ENCODE measurements at regions not wholly inside any gene's neighbourhood (a gene's known extent, or its start where the extent isn't known, plus 50 kb on each side); places are given as distances from the start of the nearest gene placed in this dataset.

- Histone ChIP-seq H3K27ac (replicated peaks in 1 of 4) (no peak overlapping the region), H3K4me1 (no peaks in the 10 kb centered on the region), H3K27me3 (no peaks in the 10 kb centered on the region), H3K9me3 (peaks cover 0 to 3% (median under 1%) of the 10 kb centered on the region in 4 donors), H3K36me3 (no peaks in the 10 kb centered on the region), H3K4me3 (no peak overlapping the region)
- intact Hi-C loops (cut with DNase I): no loop called here
- TF ChIP-seq EP300 (IDR thresholded peaks at IDR 0.05) (no peak), POLR2A (IDR thresholded peaks at IDR 0.05; ENCODE audit: low read depth) (no peak), POLR2AphosphoS5 (IDR thresholded peaks at IDR 0.05) (no peak), CTCF (IDR thresholded peaks at IDR 0.05) (no peak)
- DNase-seq (ENCODE audit: extremely low spot score): no peak
- 60% methylated on average over 5 of the region's 5 CpGs for WGBS
These were observed 2245.1 kb downstream of the PCDH9 start for GRCh38 chr13:64985075-64985474.

GRCh38 chr13:64962404-64962803, 2267.7 kb downstream of the PCDH9 start:
- H3K27ac ChIP-seq (replicated peaks in 1 of 4): no peak overlapping the region
- no peaks in the 10 kb centered on the region for H3K36me3 ChIP-seq
- DNase-seq (ENCODE audit: extremely low spot score): no peak
- H3K27me3 ChIP-seq: no peaks in the 10 kb centered on the region
- TF ChIP-seq POLR2A (IDR thresholded peaks at IDR 0.05; ENCODE audit: low read depth): no peak
- no peak for TF ChIP-seq POLR2AphosphoS5 (IDR thresholded peaks at IDR 0.05)
- no peak for TF ChIP-seq EP300 (IDR thresholded peaks at IDR 0.05)
- no peak for TF ChIP-seq CTCF (IDR thresholded peaks at IDR 0.05)
- 60% methylated on average over 1 of the region's 1 CpG for WGBS
- H3K9me3 ChIP-seq: peaks cover 0 to 4% (median 0%) of the 10 kb centered on the region in 4 donors
- no peaks in the 10 kb centered on the region for H3K4me1 ChIP-seq
- intact Hi-C loops (cut with DNase I): no loop called here
- no peak overlapping the region for H3K4me3 ChIP-seq

GRCh38 chr13:64959276-64959675, 2270.9 kb downstream of the PCDH9 start:
- 96% methylated on average over 15 of the region's 15 CpGs for WGBS
- H3K4me3 ChIP-seq: no peak overlapping the region
- H3K36me3 ChIP-seq: no peaks in the 10 kb centered on the region
- TF ChIP-seq CTCF (IDR thresholded peaks at IDR 0.05) (no peak), POLR2AphosphoS5 (IDR thresholded peaks at IDR 0.05) (no peak), POLR2A (IDR thresholded peaks at IDR 0.05; ENCODE audit: low read depth) (no peak), EP300 (IDR thresholded peaks at IDR 0.05) (no peak)
- H3K27ac ChIP-seq (replicated peaks in 1 of 4): no peak overlapping the region
- no peaks in the 10 kb centered on the region for H3K4me1 ChIP-seq
- no peaks in the 10 kb centered on the region for H3K9me3 ChIP-seq
- H3K27me3 ChIP-seq: no peaks in the 10 kb centered on the region
- DNase-seq (ENCODE audit: extremely low spot score): no peak
- intact Hi-C loops (cut with DNase I): no loop called here

- Histone ChIP-seq H3K27ac (replicated peaks in 1 of 4) (no peak overlapping the region), H3K27me3 (no peaks in the 10 kb centered on the region), H3K36me3 (no peaks in the 10 kb centered on the region), H3K4me1 (no peaks in the 10 kb centered on the region), H3K9me3 (no peaks in the 10 kb centered on the region), H3K4me3 (no peak overlapping the region)
- no peak for DNase-seq (ENCODE audit: extremely low spot score)
- TF ChIP-seq CTCF (IDR thresholded peaks at IDR 0.05): no peak
- no peak for TF ChIP-seq POLR2AphosphoS5 (IDR thresholded peaks at IDR 0.05)
- WGBS: 97% methylated on average over 9 of the region's 16 CpGs
- intact Hi-C loops (cut with DNase I): no loop called here
These were observed 2272.0 kb downstream of the PCDH9 start for GRCh38 chr13:64958106-64958505.

GRCh38 chr13:64938660-64939059, 2291.5 kb downstream of the PCDH9 start:
- H3K4me3 ChIP-seq: no peak overlapping the region
- intact Hi-C loops (cut with DNase I): no loop called here
- H3K27me3 ChIP-seq: no peaks in the 10 kb centered on the region
- no peaks in the 10 kb centered on the region for H3K9me3 ChIP-seq
- DNase-seq (ENCODE audit: extremely low spot score): no peak
- no peaks in the 10 kb centered on the region for H3K4me1 ChIP-seq
- no peak overlapping the region for H3K27ac ChIP-seq (replicated peaks in 1 of 4)
- TF ChIP-seq POLR2AphosphoS5 (IDR thresholded peaks at IDR 0.05): no peak
- TF ChIP-seq CTCF (IDR thresholded peaks at IDR 0.05): no peak
- TF ChIP-seq POLR2A (IDR thresholded peaks at IDR 0.05; ENCODE audit: low read depth): no peak
- no peak for TF ChIP-seq EP300 (IDR thresholded peaks at IDR 0.05)
- H3K36me3 ChIP-seq: no peaks in the 10 kb centered on the region
- WGBS: 86% methylated on average over 5 of the region's 5 CpGs

Data from esophagus muscularis mucosa (tissue), 4 donors.